WTC11 (cell line): ENCODE measurements at regions not wholly inside any gene's neighbourhood (a gene's known extent, or its start where the extent isn't known, plus 50 kb on each side); places are given as distances from the start of the nearest gene placed in this dataset.

Source experiments
- NFE2L1 ChIP-seq: sonication (generic); formaldehyde crosslinking; IDR thresholded peaks from 2 replicates; pipeline ENCODE4 v1.8.1; 2023; ENCODE audit warnings: missing genetic modification reagents
- NR2C2 ChIP-seq: sonication (generic); formaldehyde crosslinking; IDR thresholded peaks from 2 replicates; pipeline ENCODE4 v1.8.0; 2022; ENCODE audit warnings: mild to moderate bottlenecking, missing genetic modification reagents
- ZNF219 ChIP-seq: sonication (generic); formaldehyde crosslinking; IDR thresholded peaks from 2 replicates; pipeline ENCODE4 v1.8.0; 2023; ENCODE audit warnings: missing genetic modification reagents, mild to moderate bottlenecking, borderline replicate concordance
- TF ChIP-seq, protein P1 (sequence below): sonication (generic); formaldehyde crosslinking; IDR thresholded peaks from 2 replicates; pipeline ENCODE4 v1.8.1; 2022; ENCODE audit warnings: low read depth, mild to moderate bottlenecking, moderate library complexity, missing genetic modification reagents, borderline replicate concordance
- TF ChIP-seq, protein P2 (sequence below): sonication (generic); formaldehyde crosslinking; IDR thresholded peaks from 2 replicates; pipeline ENCODE4 v1.8.1; 2023; ENCODE audit warnings: mild to moderate bottlenecking, missing genetic modification reagents
- TF ChIP-seq, protein P3 (sequence below): sonication (generic); formaldehyde crosslinking; IDR thresholded peaks from 2 replicates; pipeline ENCODE4 v1.8.0; 2022; ENCODE audit warnings: mild to moderate bottlenecking, missing genetic modification reagents
- TF ChIP-seq, protein P4 (sequence below): fragments of 200-600 bp; IDR thresholded peaks from 2 replicates; pipeline ENCODE4 v1.8.0; 2022; ENCODE audit warnings: antibody characterized with exemption

DNA sequence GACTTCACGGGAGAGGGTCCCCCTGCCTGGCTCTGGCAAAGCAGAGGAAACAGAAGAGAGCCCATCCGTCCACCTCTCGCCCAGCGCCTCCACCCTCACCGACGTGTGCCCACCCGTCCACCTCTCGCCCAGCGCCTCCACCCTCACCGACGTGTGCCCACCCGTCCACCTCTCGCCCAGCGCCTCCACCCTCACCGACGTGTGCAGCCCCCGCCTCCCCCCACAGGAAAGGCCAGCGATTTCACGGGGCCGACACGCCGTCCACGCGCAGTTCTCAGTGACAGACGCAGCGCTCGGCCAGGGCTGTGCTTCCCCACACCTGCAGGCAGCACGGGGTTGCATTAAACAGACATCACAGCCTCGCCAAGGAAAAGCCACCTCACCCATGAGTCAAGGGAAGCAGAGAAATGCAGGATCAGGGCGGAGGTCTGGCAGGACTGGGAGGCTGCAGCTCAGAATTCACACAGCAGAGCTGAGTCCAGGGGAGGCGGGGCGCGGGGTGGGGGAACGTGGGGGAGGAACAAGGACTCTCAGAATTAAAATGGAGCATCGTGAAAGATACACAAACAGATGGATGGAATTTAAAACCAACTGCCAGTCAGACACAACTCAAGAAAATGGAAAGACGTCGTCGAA, 377.7 kb downstream of the BRD1 start:
- no peak for TF ChIP-seq NR2C2 (CRISPR knock-in tag)
- TF ChIP-seq, protein P1, sequence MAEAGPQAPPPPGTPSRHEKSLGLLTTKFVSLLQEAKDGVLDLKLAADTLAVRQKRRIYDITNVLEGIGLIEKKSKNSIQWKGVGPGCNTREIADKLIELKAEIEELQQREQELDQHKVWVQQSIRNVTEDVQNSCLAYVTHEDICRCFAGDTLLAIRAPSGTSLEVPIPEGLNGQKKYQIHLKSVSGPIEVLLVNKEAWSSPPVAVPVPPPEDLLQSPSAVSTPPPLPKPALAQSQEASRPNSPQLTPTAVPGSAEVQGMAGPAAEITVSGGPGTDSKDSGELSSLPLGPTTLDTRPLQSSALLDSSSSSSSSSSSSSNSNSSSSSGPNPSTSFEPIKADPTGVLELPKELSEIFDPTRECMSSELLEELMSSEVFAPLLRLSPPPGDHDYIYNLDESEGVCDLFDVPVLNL (CRISPR knock-in tag) = no peak
- TF ChIP-seq, protein P2, sequence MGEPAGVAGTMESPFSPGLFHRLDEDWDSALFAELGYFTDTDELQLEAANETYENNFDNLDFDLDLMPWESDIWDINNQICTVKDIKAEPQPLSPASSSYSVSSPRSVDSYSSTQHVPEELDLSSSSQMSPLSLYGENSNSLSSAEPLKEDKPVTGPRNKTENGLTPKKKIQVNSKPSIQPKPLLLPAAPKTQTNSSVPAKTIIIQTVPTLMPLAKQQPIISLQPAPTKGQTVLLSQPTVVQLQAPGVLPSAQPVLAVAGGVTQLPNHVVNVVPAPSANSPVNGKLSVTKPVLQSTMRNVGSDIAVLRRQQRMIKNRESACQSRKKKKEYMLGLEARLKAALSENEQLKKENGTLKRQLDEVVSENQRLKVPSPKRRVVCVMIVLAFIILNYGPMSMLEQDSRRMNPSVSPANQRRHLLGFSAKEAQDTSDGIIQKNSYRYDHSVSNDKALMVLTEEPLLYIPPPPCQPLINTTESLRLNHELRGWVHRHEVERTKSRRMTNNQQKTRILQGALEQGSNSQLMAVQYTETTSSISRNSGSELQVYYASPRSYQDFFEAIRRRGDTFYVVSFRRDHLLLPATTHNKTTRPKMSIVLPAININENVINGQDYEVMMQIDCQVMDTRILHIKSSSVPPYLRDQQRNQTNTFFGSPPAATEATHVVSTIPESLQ (CRISPR knock-in tag) = no peak
- TF ChIP-seq ZNF219 = no peak
- TF ChIP-seq, protein P3, sequence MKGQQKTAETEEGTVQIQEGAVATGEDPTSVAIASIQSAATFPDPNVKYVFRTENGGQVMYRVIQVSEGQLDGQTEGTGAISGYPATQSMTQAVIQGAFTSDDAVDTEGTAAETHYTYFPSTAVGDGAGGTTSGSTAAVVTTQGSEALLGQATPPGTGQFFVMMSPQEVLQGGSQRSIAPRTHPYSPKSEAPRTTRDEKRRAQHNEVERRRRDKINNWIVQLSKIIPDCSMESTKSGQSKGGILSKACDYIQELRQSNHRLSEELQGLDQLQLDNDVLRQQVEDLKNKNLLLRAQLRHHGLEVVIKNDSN (CRISPR knock-in tag) = no peak
- no peak for TF ChIP-seq NFE2L1 (CRISPR knock-in tag)
- TF ChIP-seq, protein P4, sequence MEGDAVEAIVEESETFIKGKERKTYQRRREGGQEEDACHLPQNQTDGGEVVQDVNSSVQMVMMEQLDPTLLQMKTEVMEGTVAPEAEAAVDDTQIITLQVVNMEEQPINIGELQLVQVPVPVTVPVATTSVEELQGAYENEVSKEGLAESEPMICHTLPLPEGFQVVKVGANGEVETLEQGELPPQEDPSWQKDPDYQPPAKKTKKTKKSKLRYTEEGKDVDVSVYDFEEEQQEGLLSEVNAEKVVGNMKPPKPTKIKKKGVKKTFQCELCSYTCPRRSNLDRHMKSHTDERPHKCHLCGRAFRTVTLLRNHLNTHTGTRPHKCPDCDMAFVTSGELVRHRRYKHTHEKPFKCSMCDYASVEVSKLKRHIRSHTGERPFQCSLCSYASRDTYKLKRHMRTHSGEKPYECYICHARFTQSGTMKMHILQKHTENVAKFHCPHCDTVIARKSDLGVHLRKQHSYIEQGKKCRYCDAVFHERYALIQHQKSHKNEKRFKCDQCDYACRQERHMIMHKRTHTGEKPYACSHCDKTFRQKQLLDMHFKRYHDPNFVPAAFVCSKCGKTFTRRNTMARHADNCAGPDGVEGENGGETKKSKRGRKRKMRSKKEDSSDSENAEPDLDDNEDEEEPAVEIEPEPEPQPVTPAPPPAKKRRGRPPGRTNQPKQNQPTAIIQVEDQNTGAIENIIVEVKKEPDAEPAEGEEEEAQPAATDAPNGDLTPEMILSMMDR = no peak
